HFFc6 (cell line): ENCODE measurements at regions not wholly inside any gene's neighbourhood (a gene's known extent, or its start where the extent isn't known, plus 50 kb on each side); places are given as distances from the start of the nearest gene placed in this dataset.
A peak's percentile ranks its signal among the peaks of the same experiment; 100 is the strongest.

Experiments
- DNase-seq: peaks from one replicate; pipeline ENCODE4 v3.0.0-alpha.2; 2018
- H3K27ac Mint-ChIP-seq: 2 replicates; pipeline ENCODE4 v1.8.0; 2020; ENCODE audit warnings: mild to moderate bottlenecking, mixed read lengths
- H3K27me3 Mint-ChIP-seq: 2 replicates; pipeline ENCODE4 v1.8.0; 2021; ENCODE audit warnings: mild to moderate bottlenecking, moderate library complexity, mixed read lengths; ENCODE audit not compliant: insufficient read depth
- H3K36me3 Mint-ChIP-seq: 2 replicates; pipeline ENCODE4 v1.8.0; 2021; ENCODE audit warnings: low read depth, mixed read lengths
- H3K4me1 Mint-ChIP-seq: 2 replicates; pipeline ENCODE4 v1.8.0; 2020; ENCODE audit warnings: low read depth, mixed read lengths
- H3K4me3 Mint-ChIP-seq: 2 replicates; pipeline ENCODE4 v1.8.0; 2020; ENCODE audit warnings: mild to moderate bottlenecking, moderate library complexity, mixed read lengths
- H3K9me3 Mint-ChIP-seq: 2 replicates; pipeline ENCODE4 v1.8.0; 2020; ENCODE audit warnings: mild to moderate bottlenecking, mixed read lengths
- TF ChIP-seq, protein P1 (sequence below): fragments of 200-600 bp; sonication (generic); IDR thresholded peaks from 2 replicates; pipeline ENCODE4 v1.5.0; 2021; ENCODE audit warnings: antibody characterized with exemption, mild to moderate bottlenecking

DNA sequence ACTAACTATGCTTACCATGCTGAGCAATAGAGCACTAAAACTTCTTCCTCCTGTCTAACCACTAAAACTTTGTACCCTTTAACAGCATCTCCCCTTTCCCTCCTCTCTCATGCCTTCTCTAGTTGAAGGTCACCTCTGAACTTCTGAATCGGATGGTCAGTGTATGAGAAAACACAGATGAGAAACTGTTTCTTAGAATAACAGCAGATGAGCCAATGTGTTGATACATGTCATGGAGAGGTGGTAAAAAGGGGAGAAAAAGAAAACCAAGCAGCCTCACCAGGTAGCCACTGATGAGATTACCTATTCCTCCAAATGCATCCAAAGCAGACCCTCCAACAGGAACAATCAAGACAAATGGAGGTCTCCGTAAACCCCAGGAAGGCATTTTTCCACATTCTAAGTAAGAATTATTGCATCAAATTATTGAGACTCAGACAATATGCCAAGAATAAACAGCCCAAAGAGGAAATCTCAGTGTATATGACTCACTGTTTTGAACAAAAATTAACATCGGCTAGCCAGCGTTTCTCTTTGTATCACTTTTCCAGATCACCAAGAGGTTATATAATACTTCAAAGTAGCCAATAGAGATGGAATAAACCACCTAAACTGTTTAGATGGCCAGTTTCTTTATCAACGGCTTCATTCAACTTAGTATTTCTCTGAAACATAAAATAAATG, 793.3 kb upstream of the SOX9 start:
- TF ChIP-seq, protein P1, sequence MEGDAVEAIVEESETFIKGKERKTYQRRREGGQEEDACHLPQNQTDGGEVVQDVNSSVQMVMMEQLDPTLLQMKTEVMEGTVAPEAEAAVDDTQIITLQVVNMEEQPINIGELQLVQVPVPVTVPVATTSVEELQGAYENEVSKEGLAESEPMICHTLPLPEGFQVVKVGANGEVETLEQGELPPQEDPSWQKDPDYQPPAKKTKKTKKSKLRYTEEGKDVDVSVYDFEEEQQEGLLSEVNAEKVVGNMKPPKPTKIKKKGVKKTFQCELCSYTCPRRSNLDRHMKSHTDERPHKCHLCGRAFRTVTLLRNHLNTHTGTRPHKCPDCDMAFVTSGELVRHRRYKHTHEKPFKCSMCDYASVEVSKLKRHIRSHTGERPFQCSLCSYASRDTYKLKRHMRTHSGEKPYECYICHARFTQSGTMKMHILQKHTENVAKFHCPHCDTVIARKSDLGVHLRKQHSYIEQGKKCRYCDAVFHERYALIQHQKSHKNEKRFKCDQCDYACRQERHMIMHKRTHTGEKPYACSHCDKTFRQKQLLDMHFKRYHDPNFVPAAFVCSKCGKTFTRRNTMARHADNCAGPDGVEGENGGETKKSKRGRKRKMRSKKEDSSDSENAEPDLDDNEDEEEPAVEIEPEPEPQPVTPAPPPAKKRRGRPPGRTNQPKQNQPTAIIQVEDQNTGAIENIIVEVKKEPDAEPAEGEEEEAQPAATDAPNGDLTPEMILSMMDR, result no peak
- Mint-ChIP-seq H3K4me3 (peak overlapping the region; percentile 8), H3K4me1 (peaks cover 30% of the 10 kb centered on the region), H3K9me3 (no peaks in the 10 kb centered on the region), H3K27ac (no peak overlapping the region), H3K27me3 (peaks cover 1% of the 10 kb centered on the region; the same call in 1 of the 2 replicates), H3K36me3 (no peaks in the 10 kb centered on the region)
- peak; percentile 26 for DNase-seq

DNA sequence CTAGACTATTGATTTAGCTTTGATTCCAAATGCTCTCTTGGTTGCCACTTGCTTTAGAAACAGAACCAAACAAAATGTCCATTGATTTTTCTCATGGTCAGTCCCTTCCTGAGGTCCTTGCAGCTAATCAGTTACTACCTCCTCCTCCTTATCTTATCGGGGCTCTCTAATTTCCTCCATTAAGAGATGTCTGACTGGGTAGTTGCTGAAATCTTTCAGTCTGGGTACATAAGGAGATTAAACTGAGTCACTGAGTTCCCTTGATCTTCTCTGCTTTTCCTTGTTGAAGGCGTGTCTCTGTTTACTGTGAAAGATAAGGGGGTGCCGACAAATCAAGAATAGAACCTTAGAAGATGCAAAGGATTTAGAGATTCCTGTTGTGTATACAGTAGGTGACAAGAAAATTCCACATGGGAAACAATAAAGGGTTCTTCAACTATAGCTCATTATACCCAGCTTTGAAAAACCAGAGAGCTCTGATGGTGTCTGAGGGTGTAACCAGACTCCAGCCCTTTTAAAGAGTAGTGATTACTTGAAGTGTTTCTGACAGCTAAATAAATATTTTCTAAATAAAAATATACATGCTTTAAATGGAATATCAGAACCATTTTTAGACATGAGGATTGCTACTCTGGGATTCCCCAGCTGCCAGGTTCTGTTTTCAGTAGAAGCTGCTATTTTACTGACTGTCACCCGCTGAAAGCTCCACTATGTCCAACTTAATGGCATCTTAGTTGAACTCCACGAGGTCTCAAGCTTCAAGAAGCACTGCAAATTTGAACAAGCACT, 791.3 kb upstream of the SOX9 start:
- DNase-seq, result no peak
- H3K27me3 Mint-ChIP-seq, result peaks cover 1% of the 10 kb centered on the region; the same call in 1 of the 2 replicates
- H3K4me1 Mint-ChIP-seq, result peaks cover 35% of the 10 kb centered on the region
- TF ChIP-seq, protein P1, result no peak
- H3K36me3 Mint-ChIP-seq, result no peaks in the 10 kb centered on the region
- no peaks in the 10 kb centered on the region for H3K9me3 Mint-ChIP-seq
- H3K4me3 Mint-ChIP-seq, result no peak overlapping the region
- no peak overlapping the region for H3K27ac Mint-ChIP-seq

DNA sequence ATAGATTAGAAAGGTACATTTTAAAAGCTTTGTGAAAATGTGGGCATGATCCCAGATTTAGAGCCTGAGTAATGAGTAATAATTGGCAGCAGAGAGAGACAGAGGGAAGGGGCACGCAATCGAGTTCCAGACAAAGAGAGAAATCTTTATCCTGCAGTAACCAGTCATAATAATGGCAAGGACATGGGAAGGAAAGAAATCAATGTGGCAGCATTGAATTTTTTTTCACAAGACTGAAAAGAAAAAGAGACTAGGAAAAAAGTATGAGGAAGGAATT, 790.8 kb upstream of the SOX9 start:
- Mint-ChIP-seq H3K27me3 (peaks cover 1% of the 10 kb centered on the region; the same call in 1 of the 2 replicates), H3K36me3 (no peaks in the 10 kb centered on the region), H3K27ac (no peak overlapping the region), H3K9me3 (no peaks in the 10 kb centered on the region), H3K4me3 (no peak overlapping the region), H3K4me1 (peaks cover 36% of the 10 kb centered on the region)
- no peak for DNase-seq
- TF ChIP-seq, protein P1, result no peak

DNA sequence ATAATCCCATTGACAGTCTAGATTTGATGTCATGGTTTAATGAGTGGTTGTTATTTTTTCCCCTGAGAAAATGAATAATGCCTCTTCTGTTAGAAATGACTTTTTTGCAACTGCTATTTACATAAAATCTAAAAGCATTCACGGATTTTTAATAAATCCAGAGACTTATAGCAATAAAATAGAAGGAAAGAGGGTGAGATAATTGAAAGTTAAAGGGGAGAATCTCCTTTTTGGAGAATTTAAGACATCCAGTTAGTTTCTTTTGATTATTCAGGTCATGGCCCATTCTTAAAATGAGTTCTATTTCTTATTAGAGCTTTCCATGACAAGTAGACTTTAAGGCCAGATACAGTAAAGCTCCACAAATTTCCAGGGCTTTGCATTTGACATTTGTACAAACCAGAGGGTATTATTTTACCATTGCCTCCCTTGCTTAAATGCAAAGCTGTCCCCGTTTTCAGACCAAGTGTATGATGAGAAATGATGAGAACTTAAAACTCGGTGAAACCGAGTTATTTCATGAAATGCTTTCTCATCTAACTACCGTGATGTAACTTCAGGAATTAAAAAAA, 789.0 kb upstream of the SOX9 start:
- Mint-ChIP-seq H3K4me3 (no peak overlapping the region), H3K4me1 (peaks cover 30% of the 10 kb centered on the region), H3K27ac (no peak overlapping the region), H3K27me3 (peaks cover 1% of the 10 kb centered on the region; the same call in 1 of the 2 replicates), H3K9me3 (no peaks in the 10 kb centered on the region), H3K36me3 (no peaks in the 10 kb centered on the region)
- TF ChIP-seq, protein P1, result no peak
- DNase-seq, result no peak

DNA sequence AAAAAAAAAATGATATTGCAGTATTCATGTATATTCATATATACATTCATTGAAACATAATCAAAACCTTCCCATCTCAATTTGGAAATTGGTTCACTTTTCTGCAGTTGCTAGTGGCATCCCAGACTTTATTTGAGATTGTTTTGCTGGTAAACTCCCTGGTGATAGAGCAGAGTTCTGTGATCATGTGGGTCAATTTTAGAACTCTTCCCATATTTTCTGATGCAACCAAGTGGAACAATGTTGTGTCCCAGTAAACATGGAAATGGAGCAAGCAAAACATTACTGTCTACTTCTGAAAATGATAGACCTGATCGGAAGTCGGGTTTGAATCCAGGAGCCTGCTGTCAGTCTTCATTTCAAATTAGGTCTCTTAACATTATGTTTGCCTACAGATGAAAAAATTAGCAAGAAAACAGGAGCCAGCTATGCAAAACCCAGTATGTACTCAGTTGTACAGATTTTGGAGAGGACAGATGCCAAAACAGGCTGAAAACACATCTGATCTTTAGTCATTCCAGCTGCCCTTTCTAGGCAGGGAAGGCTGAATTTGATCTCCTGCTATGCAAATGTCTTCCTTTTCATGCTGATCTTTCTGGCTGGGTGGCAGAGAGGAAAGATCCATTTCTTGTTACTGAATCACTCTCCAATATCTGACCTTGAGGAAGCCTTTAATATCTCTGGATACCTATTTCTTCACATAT, 786.6 kb upstream of the SOX9 start:
- H3K9me3 Mint-ChIP-seq, result no peaks in the 10 kb centered on the region
- H3K27ac Mint-ChIP-seq, result no peak overlapping the region; the same call in 1 of the 2 replicates
- TF ChIP-seq, protein P1, result no peak
- H3K4me1 Mint-ChIP-seq, result peaks cover 31% of the 10 kb centered on the region
- DNase-seq, result no peak
- H3K27me3 Mint-ChIP-seq, result peaks cover 1% of the 10 kb centered on the region; the same call in 1 of the 2 replicates
- no peak overlapping the region for H3K4me3 Mint-ChIP-seq
- no peaks in the 10 kb centered on the region for H3K36me3 Mint-ChIP-seq
